ENCODE measurements at regions not wholly inside any gene's neighbourhood (a gene's known extent, or its start where the extent isn't known, plus 50 kb on each side); places are given as distances from the start of the nearest gene placed in this dataset.
"Not testable (repeated sequence)": the region's sequence is repeated elsewhere in the genome, so short reads cannot be mapped to it uniquely, and the experiment has no call there.

GRCh38 chr5:2349768-2350167 is 401.7 kb downstream of the IRX2 start:
- not testable (repeated sequence) for TF ChIP-seq TAF1 (IDR thresholded peaks at IDR 0.05; ENCODE audit: low read depth); POLR2AphosphoS5 (IDR thresholded peaks at IDR 0.05)

Data from neural cell (in vitro differentiated cells).